Femur (tissue), 1 donor: ENCODE measurements at regions not wholly inside any gene's neighbourhood (a gene's known extent, or its start where the extent isn't known, plus 50 kb on each side); places are given as distances from the start of the nearest gene placed in this dataset.

Experiments used
- DNase-seq: peaks from one replicate; pipeline ENCODE4 v3.0.0-alpha.2; 2017

DNA sequence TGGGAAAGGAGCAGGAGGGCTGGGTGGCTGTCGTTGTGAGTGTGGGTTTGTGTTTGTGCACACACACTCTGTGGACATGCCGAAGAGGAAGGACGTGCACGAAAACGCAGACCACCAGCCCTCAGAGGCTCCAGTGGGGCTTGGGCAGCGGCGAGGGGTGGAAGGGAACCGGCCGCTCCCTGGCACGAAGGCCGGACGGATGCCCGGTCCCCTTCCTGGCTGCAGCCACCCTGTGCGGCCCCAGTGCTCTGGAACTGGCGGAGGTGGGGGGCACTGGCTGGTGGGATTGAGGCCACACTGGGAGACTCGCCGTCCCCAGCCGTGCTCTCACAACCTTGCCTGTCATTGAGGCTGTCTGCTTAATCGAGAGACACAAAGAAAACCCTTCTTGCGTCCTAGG is 852.6 kb upstream of the SALL3 start:
- DNase-seq = no peak

DNA sequence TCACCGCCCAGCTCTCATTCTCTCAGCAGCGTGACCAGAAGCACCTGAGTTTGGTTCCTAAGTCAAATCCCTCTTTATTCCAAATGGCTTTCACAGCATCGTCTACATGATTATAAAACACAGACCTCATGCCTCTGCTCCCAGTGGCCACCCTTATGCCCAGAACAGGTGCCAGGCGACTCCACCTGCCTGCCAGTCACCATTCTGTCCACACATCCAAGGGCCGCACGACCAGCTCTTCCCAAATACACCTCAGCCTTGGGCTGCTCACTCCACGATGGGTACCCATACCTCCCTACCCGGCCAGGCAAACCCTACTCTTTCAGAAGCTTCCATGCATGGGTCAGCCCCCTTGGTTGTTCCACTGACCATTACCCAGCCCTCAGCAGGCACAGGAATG is 851.6 kb upstream of the SALL3 start:
- no peak for DNase-seq

DNA sequence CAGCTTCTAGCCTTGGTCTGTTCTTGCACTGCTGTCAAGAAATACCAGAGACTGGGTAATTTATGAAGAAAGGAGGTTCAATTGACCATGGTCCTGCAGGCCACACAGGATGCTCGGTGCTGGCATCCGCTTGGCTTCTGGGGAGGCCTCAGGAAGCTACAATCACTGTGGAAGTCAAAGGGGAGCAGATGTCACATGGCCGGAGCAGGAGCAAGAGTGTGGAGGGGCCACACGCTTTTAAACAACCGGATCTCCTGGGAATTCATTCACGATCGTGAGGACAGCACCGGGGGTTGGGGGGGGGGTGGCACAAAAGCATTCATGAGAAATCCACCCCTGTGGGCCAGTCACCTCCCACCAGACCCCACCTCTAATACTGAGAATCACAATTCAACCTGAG is 850.4 kb upstream of the SALL3 start:
- DNase-seq = no peak

DNA sequence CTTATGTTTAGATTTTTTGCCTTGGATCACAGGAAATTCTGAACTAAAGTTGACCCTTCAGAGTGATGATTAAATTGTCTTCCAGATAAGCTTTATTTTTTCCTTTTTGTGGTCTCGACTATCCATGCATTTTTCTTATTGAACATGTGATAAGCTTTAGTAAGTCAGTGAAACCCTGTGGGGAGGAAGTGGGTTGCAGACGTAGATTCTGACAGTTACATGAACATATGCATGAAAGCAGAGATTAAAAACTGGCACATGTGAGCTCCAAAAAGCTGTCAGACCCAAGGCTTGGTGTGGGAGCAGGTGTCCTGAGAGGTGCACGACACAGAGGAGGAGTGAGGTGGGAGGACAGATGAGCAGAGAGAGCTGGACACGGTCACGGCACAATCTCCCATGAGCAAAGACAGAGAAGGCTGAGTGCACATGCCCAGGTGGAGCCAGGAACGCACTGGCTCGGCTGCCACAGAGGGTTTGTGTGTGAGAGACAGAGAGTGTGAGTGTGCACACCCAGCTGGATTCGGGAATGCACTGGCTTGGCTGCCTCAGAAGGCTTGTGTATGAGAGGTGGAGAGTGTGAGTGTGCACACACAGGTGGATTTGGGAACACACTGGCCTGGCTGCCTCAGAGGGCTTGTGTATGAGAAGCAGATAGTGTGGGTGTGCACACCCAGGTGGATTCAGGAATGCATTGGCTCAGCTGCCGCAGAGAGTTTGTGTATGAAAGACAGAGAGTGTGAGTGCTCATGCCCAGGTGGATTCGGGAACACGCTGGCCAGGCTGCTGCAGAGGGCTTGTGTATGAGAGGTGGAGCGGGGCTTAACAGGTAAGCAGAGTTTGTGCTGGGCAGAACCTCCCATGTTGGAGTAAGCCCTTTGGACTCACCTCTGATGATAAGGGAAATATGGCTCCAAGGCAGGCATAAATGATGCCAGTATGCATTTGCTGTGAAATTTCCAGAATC is 849.1 kb upstream of the SALL3 start:
- DNase-seq = no peak

DNA sequence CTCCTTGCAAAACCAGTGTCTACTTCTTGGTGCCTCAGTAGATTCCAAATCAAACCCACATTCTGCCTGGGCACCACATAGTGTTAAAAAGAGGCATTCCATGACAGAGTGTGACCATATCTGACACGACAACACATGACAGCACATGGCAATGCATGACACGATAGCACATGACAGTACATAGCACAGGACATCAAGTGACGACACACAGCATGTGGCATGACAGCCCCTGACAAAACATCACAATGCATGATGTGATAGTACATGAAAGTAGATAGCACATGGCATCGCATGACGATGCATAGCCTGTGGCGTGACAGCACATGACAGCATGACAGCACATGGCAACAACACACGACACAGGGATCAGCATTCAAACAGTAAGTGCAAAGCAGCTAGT is 845.9 kb upstream of the SALL3 start:
- no peak for DNase-seq

DNA sequence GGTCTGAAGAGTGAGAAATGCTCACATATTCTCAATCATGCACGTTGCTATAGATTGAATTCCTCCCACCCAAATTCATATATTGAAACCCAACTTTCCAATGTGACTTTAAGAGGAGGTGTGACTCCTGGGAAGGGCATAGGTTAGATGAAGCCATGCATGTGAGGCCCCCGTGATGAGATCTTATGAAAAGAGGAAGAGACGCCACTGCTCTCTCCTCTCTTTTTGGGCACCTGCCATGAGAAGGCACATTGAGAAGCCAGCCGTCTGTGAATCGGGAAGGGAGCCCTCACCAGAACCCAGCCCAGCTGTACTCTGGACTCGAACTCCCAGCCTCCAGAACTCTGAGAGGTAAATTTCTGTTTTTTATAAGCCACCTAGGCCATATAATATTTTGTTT is 842.6 kb upstream of the SALL3 start:
- DNase-seq = no peak

DNA sequence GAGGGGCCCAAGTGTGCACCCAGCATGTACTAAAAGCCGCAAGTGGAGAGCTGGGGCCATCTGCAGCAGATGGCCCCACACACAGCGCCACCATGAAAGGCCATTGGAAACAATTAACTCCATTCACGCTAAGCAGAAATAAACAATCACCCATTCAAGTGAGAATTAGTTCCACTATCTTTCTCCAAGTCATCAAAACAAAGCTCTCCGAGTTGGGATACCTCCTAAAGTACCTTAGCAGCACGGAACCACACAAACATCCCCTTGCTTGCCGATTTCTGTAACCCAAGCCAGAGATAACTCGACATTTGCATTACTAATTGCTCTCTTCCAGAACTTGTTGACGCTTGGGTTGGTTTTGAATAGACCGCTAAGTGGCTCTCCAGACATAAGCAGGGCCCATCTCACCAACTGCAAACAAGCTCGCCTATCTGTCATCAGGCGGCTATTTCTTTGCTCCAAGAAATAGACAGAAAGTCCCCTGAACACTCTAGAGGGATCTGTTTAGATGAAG is 840.6 kb upstream of the SALL3 start:
- no peak for DNase-seq

DNA sequence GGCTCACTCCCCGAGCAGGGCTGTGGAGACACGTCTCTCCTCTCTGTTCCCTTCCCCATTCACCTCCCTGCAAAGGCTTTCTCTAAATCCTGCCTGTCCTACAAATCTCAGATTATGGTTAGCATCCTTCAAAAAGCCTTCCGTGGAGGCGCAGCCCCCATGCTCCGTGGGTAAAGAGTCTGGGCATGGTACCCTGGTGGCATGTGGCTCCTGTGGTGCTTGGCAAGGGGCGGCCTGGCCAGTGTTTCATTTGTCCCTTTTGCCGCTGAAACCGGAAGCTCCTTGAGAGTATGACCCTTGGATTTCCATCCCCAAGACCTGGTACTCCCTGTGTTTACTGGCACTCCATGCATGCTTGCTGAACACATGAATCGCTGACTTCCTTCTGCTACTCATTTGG is 839.3 kb upstream of the SALL3 start:
- no peak for DNase-seq

DNA sequence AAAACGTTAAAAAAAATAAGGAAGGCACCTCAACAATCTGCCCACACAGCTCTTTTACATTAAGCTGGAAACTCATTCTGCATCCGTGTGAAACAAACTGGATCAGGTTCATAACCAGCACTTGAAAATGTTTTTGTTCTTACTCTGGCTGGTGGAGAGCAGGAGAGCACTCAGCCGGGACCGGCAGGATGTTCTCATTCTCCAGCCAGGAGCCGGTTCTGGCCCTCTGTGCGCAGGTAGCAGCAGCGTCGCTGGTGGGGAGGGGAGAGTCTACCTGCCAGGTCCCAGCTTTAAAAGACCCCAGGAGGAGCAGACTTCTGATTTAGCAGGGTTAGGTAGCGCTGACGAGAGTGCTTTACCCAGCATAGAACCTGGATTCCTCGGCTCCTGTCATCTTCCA is 834.9 kb upstream of the SALL3 start:
- DNase-seq = no peak

DNA sequence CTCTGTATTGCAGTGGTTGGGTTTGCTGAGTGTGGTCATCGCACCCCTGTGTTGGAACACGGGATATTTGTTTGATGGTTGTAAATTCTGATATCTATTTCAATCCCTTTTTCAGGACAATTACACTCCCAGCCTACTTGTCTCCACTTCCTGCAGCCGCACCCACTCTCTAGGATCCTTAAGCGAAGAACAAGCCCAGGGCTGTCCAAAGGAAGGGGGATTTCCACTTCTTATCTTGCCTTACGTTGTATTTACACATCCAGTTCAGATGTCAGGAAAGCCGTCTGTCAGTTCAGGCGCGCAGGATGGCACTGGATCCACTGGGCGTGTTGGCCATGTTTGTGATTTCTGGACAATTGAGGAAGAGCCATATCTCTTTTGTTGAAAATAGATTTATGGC is 834.5 kb upstream of the SALL3 start:
- DNase-seq = no peak

DNA sequence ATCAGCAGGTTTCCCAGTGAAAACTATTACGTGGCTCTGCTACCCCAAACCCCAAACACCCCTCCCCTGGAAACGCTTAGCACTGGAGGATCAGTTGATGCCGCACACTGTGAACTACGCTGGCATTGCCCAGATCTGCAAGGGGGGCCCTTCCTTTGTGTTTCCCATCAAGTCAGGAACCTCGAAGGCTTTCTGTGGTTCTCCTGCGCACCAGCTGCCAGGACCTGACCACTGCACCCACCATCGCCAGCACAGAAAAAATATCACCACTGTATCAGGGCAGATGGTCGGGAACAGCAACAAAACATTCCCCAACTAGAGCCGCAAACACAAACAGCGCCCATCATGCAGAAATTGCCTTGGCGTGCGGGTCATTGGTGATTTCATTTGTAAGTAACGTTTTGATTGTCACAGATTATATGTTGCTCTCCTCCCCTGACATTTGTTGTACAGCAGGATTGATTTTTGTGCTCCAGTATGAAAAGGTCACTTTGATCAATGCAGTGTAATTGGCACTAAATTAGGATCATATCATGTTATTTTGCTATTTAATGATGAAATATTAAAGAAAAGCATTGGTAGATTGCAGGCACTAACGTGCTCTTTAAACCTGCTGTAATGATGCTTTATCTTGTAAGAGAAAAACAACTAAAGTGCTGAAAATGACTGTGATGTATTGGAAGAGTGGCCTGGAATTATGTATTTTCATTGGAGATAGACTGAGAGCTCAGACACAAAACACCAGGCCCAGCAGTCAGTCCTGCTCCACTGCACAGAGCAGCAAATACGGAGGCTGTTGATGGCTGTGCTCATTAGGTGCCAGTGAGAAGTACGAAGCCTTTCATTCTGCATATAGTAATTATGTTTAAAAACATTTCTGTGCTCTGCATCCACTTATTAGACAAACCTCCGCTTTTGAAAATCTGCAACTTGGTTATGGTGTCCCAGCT is 833.2 kb upstream of the SALL3 start:
- DNase-seq = no peak

DNA sequence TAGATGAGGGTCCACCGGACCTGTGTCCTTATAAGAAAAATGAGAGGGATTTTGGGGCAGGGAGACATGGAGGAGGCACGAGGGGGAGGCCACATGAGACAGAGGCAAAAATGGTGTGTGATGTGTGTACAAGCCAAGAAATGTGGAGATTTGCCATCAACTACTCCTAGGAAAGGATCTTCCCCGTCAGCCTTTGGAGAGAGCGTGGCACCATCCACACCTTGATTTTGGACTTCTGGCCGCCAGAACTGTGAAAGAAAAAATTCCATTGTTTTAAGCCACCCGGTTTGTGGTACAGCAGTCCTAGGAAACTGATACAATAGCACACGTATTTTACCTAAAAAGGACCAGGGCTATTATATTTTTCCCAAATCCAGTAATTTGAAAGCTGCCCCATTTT is 829.0 kb upstream of the SALL3 start:
- DNase-seq = no peak

DNA sequence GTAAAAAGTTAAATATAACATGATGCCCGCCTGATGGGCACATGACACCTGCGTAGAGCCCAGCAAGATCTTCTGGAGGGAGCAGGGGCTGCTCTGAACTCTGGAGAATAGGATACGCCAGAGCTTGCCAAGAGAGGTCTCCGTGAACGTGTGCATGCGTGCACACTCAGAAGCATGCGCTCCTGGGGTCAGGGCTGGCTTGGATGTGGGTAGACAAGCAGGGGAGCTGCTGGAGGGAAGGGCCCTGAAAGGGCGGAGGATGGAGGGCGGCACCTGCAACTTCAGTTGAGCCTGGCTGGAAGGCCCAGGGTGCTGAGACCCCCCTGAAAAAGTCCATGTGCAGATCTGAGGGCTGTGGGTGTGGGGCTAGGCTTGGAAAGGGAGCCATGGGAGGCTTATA is 828.4 kb upstream of the SALL3 start:
- DNase-seq = no peak

DNA sequence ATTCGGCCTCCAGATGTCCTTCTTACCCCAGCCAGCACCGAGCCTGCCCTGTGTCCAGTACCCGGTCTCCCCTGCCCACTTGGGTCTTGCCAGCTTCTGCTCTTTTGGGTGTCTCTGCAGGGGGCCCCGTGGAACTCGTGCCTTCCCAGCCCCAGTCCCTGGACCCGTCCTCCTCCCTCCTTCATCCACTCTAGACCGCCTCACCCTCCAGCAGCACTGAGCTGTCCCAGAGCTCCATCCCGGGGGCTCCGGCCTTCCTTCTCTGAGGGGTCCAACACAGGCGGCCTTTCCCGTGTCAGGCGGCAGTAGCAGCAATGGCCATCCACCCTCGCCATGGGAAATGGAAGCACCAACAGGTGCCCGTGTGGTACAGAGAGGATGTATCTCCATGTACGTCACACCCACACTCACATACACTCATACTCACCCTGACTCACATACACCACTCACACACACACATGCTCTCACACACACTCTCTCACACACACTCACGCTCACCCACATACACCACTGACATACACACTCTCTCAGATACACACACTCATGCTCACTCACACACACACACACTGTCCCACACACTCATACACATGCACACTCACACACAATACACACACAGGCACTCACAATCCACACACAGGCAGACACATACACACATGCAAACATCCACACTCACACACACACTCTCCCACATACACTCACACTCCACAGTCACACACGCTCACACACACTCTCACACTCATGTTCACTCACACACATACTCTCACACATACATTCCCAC is 827.5 kb upstream of the SALL3 start:
- no peak for DNase-seq

DNA sequence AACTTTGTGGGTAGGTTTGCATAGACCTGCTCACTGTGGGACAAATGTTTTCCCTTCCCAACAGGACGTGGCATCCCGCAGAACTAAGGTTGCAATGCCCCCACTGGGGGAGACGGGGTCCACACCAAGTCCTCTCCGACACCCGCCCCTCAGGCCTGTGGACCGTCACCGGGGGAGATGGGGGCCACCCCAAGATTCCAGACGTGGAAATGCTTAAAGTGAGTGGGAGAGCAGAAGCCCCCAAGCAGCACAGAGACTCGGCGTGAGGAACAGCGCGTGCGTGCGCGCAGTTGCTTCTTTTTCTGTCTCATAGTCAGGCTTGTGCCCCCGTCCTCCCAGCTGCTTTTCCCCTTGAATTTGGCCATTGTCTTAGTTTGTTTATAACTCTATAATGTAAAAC is 826.3 kb upstream of the SALL3 start:
- no peak for DNase-seq

DNA sequence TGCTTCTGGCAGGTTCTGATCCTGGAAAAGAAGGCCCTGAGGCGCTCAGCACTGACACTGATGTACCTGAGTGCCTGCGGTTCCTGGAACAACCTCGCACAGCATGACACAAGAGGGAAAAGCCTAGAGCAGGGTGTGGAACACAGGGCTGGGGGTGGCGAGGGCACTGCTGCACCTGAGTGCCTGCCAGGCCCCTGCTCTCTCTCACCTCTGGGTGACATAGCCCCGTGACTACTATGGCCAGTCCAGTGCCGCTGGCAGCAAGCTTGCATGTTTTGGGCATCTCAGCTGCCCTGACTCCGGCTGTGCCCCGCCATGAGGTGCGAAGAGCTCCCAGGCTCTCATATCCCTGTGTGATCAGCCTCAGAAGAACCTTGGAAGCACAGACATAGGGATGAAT is 825.2 kb upstream of the SALL3 start:
- DNase-seq = no peak

DNA sequence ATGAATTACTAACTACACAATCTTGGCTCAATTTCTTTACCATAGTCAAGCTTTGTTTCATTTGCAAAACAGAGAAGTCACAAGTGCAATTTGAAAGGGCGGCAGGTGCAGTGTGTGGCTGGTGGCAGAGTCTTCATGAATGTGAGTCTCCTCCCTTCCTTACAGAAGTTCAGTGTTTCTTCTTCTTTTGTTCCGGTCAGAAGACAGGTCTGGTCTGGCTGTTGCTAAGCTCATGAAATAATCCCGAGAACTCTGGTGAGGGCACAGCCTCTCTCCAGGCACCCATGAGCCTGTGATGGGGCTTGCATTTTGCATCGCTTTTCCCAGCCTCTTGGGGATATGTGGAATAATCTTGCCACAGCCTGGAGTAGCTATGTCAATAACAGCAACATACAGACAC is 824.8 kb upstream of the SALL3 start:
- no peak for DNase-seq

DNA sequence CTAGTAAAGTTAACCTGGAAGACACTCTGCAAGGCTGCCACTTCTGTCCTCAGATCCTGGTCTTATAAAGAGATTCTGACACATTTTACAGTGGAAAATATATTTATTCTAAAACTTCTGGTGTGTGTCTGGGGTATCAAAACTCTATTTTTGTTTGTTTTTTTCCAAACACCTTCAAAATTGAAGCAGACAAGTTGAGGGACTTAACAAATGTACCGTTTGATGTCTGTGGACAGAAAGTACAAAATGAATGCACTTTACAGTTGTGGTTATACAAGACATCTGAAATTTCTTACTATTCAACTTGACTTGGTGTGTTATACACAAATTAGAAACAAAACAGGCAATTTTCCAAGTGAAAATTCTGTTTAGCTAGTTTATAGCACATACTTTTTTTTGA is 823.2 kb upstream of the SALL3 start:
- DNase-seq = no peak

DNA sequence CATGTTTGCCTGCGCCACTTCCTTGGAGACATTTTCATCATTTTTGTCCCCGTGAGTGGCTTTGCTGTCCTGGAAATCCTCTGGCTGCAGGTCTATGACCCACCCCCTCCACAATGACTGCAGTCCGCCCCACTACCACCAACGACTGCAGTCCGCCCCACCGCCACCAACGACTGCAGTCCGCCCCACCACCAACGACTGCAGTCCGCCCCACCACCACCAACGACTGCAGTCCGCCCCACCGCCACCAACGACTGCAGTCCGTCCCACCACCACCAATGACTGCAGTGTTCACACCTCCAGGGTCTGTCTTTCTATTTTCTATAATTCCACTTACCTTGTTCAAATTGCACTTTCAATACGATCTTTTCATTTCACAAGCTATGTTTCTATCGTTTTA is 820.7 kb upstream of the SALL3 start:
- DNase-seq = no peak

DNA sequence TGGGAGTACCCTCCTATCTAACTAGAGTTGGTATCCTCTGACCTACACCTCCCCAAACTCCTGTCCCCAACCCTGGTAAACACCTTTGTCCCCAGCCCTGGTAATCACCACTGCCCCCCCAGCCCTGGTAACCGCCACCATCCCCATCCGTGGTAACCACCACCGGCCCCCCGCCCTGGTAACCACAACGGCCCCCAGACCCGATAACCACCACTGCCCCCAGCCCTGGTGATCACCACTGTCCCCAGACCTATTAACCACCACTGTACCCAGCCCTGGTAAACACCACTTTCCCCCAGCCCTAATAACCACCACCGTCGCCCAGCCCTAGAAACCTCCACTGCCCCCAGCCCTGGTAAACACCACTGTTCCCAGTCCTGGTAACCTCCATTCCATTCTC is 820.2 kb upstream of the SALL3 start:
- no peak for DNase-seq

DNA sequence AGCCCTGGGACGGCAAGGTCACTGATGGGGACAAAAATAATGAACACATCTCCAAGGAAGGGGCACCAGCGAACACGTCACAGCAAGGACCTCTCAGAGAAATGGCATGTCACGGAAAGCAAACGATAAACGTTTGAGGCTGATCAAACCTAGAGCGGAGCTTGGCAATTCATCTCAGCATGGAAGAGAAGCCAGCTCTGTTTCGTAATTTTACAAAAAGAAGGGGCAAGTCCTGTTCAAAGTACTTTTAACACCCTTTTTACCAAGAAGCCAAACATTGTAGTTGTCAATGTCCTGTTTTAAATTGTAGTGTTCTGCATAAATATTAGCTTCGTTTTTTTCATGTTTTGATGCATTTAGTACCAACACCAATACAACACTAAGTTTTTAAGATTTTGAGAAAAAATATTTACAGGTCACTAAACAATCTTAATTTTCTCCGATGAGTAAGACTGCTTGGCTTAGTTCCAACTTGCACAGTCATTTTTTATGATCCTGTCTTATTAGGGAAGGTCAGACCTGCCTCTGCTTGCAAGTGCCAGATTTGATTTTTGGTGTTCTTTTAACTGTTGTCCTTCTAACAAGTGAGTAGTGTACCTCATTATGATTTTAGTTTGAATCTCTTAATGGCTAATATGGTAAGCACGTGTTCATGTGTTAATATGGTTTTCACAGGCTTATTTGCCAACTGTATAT is 818.5 kb upstream of the SALL3 start:
- DNase-seq = no peak

DNA sequence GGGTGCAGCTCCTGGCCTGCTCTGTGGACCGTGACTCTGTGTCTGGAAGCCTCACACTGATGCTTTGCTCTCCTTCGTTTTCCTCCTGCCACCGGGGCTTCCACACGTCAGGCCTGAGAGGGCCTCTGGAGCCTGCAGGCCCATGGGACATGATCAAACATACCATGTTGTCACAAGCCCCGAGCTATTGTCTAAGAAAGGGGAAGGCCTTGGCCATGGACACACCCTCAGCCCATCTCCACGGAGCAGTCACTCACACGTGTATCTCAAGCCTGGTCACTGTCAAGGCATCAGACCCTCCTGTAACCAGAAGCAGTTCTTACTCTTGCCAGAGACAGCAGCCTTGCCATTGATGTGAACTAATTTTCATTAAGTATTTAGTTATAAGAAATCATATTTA is 814.1 kb upstream of the SALL3 start:
- DNase-seq = no peak
